ENCODE measurements at regions not wholly inside any gene's neighbourhood (a gene's known extent, or its start where the extent isn't known, plus 50 kb on each side); places are given as distances from the start of the nearest gene placed in this dataset.

GRCh38 chr3:28780480-28780879 lies 431.9 kb upstream of the AZI2 start:
- Mint-ChIP-seq H3K36me3 (ENCODE audit: low read depth) (no peaks in the 10 kb centered on the region), H3K4me3 (ENCODE audit: unreplicated experiment) (no peak overlapping the region), H3K4me1 (ENCODE audit: low read depth) (no peaks in the 10 kb centered on the region), H3K27ac (ENCODE audit: unreplicated experiment) (no peak overlapping the region), H3K27me3 (ENCODE audit: low read depth) (peaks cover 6% of the 10 kb centered on the region), H3K9me3 (ENCODE audit: low read depth) (peaks cover 2% of the 10 kb centered on the region)
- TF ChIP-seq, protein P1, sequence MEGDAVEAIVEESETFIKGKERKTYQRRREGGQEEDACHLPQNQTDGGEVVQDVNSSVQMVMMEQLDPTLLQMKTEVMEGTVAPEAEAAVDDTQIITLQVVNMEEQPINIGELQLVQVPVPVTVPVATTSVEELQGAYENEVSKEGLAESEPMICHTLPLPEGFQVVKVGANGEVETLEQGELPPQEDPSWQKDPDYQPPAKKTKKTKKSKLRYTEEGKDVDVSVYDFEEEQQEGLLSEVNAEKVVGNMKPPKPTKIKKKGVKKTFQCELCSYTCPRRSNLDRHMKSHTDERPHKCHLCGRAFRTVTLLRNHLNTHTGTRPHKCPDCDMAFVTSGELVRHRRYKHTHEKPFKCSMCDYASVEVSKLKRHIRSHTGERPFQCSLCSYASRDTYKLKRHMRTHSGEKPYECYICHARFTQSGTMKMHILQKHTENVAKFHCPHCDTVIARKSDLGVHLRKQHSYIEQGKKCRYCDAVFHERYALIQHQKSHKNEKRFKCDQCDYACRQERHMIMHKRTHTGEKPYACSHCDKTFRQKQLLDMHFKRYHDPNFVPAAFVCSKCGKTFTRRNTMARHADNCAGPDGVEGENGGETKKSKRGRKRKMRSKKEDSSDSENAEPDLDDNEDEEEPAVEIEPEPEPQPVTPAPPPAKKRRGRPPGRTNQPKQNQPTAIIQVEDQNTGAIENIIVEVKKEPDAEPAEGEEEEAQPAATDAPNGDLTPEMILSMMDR (IDR thresholded peaks at IDR 0.05) = no peak
- no peak for DNase-seq (ENCODE audit: low spot score)

DNA sequence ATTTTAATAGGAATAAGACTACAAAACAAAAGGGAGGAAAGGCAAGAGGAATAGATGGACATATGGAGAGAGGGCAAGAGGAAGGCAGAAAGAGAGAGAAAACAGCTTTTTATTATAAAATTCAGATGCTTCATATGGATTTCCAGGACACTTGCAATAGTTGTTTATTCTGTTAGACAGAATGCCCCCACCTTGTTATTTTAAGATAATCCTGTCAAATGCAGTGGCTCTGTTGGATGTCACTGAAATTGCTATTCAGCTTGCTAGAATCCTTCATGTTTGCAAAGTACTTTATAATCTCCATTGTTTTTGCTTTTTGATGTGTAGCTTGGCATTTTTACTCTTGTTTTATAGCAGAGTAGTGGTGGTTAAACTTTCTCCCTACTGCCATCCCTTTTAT lies 432.4 kb upstream of the AZI2 start:
- H3K4me3 Mint-ChIP-seq (ENCODE audit: unreplicated experiment) = no peak overlapping the region
- no peak for DNase-seq (ENCODE audit: low spot score)
- H3K27me3 Mint-ChIP-seq (ENCODE audit: low read depth) = peaks cover 6% of the 10 kb centered on the region
- H3K36me3 Mint-ChIP-seq (ENCODE audit: low read depth) = no peaks in the 10 kb centered on the region
- no peak overlapping the region for H3K27ac Mint-ChIP-seq (ENCODE audit: unreplicated experiment)
- TF ChIP-seq, protein P1 (IDR thresholded peaks at IDR 0.05) = no peak
- H3K4me1 Mint-ChIP-seq (ENCODE audit: low read depth) = no peaks in the 10 kb centered on the region
- peaks cover 2% of the 10 kb centered on the region for H3K9me3 Mint-ChIP-seq (ENCODE audit: low read depth)

DNA sequence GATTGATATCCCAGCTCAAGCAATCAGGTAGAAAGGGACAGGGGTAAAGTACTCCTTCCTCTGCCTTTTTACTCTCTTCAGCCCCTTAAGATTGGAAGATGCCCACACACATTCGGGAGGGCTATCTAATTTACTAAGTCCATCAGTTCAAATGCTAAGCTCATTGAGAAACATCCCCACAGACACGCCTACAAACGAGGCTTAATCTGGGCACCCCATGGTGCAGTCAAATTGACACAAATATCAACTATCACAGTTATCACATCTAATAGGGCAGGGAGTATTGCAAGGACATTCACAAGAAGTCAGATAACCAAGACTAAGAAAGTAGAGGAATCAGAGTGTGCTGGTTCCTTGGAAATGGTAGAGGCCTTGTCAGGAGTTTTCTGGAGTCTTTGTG lies 437.8 kb upstream of the AZI2 start:
- TF ChIP-seq, protein P1 (IDR thresholded peaks at IDR 0.05) = no peak
- Mint-ChIP-seq H3K27ac (ENCODE audit: unreplicated experiment) (no peak overlapping the region), H3K27me3 (ENCODE audit: low read depth) (no peaks in the 10 kb centered on the region), H3K4me3 (ENCODE audit: unreplicated experiment) (no peak overlapping the region), H3K4me1 (ENCODE audit: low read depth) (no peaks in the 10 kb centered on the region), H3K36me3 (ENCODE audit: low read depth) (no peaks in the 10 kb centered on the region), H3K9me3 (ENCODE audit: low read depth) (peaks cover 2% of the 10 kb centered on the region)
- no peak for DNase-seq (ENCODE audit: low spot score)

- H3K27me3 Mint-ChIP-seq (ENCODE audit: low read depth) = no peaks in the 10 kb centered on the region
- no peak overlapping the region for H3K27ac Mint-ChIP-seq (ENCODE audit: unreplicated experiment)
- no peaks in the 10 kb centered on the region for H3K36me3 Mint-ChIP-seq (ENCODE audit: low read depth)
These were observed 439.9 kb upstream of the AZI2 start for GRCh38 chr3:28788571-28788970.

DNA sequence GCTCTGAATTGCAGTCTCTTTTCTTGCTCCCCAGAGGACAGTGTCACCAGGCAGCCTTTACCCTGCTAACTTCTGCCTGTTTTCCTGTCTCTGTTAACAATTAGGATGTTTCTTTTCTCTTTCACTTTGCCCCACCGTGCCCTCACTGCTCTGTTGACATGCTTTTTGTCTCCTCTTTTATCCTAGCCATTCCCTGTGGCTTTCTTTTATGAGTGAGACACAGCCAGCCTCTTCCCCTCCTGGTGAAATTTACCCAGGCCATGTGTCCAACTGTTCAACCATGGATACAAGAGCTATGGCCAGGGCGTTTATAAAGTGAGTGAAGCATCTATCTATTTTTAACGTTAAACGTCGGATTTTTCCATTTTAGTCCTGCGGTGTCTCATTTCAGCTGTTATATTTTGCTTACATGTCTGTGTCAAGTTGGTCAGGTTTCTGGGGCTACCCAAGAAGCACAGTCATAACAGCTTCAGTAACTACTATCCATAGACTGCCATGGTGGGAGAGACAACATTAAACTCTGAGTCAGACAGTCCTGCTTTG lies 443.2 kb upstream of the AZI2 start:
- Mint-ChIP-seq H3K36me3 (ENCODE audit: low read depth) (no peaks in the 10 kb centered on the region), H3K27ac (ENCODE audit: unreplicated experiment) (no peak overlapping the region), H3K4me1 (ENCODE audit: low read depth) (peaks cover 6% of the 10 kb centered on the region), H3K4me3 (ENCODE audit: unreplicated experiment) (no peak overlapping the region), H3K27me3 (ENCODE audit: low read depth) (no peaks in the 10 kb centered on the region), H3K9me3 (ENCODE audit: low read depth) (no peaks in the 10 kb centered on the region)
- DNase-seq (ENCODE audit: low spot score) = no peak
- TF ChIP-seq, protein P1 (IDR thresholded peaks at IDR 0.05) = no peak

More at GRCh38 chr3:28788571-28788970, 439.9 kb upstream of the AZI2 start:
- DNase-seq (ENCODE audit: low spot score) = no peak
- Mint-ChIP-seq H3K9me3 (ENCODE audit: low read depth) (no peaks in the 10 kb centered on the region), H3K4me3 (ENCODE audit: unreplicated experiment) (no peak overlapping the region), H3K4me1 (ENCODE audit: low read depth) (peaks cover 6% of the 10 kb centered on the region)
- TF ChIP-seq, protein P1 (IDR thresholded peaks at IDR 0.05) = no peak

Measured in chondrocyte (in vitro differentiated cells).